Gastrocnemius medialis (tissue), 4 donors: ENCODE measurements at regions not wholly inside any gene's neighbourhood (a gene's known extent, or its start where the extent isn't known, plus 50 kb on each side); places are given as distances from the start of the nearest gene placed in this dataset.

ENCODE experiments used
- ATAC-seq, 2 donors: fragments of 150-250 bp; one replicate each; pipeline ENCODE4 v1.9.1; 2016
- DNase-seq, 2 donors: peaks; one replicate each; pipeline ENCODE4 v3.0.0-alpha.2; 2019
- H3K27ac ChIP-seq, 4 donors: fragments of 200-600 bp; sonication (generic); 1 replicate in 1 of 4; 2 replicates in 3 of 4; pipeline ENCODE4 v1.5.1; 2016 to 2018; ENCODE audit warnings: mild to moderate bottlenecking in 2 of 4, moderate library complexity in 1 of 4
- H3K27me3 ChIP-seq, 3 donors: fragments of 200-600 bp; sonication (generic) in 2 of 3; 1 replicate in 1 of 3; 2 replicates in 2 of 3; pipeline versions ENCODE4 v1.5.1 to v1.6.0; 2016 to 2019; ENCODE audit warnings: mild to moderate bottlenecking in 1 of 3, moderate library complexity in 1 of 3
- H3K36me3 ChIP-seq, 2 donors: fragments of 200-600 bp; sonication (generic) in 1 of 2; one replicate each; pipeline ENCODE4 v1.5.1; 2017 to 2018
- H3K4me1 ChIP-seq, 2 donors: fragments of 200-600 bp; sonication (generic) in 1 of 2; one replicate each; pipeline ENCODE4 v1.5.1; 2016 to 2017; ENCODE audit warnings: mild to moderate bottlenecking in 2 of 2
- H3K4me3 ChIP-seq, 4 donors: fragments of 200-600 bp; sonication (generic) in 3 of 4; 1 replicate in 1 of 4; 2 replicates in 3 of 4; pipeline ENCODE4 v1.5.1; 2016 to 2019; ENCODE audit warnings: mild to moderate bottlenecking in 2 of 4
- H3K9me3 ChIP-seq, 3 donors: fragments of 200-600 bp; sonication (generic) in 2 of 3; 1 replicate in 1 of 3; 2 replicates in 2 of 3; pipeline ENCODE4 v1.5.1; 2016 to 2019
- CTCF ChIP-seq, 5 experiments: fragments of 450-650 bp in 3 of 5; fragments of 200-600 bp in 2 of 5; sonication (generic) in 2 of 5; IDR thresholded peaks in 4 of 5; conservative IDR thresholded peaks in 1 of 5; 1 replicate in 4 of 5; 2 replicates in 1 of 5; pipeline ENCODE4 v1.5.1; 2016 to 2019; ENCODE audit warnings: antibody characterized with exemption in 5 of 5, mild to moderate bottlenecking in 3 of 5, moderate library complexity in 3 of 5
- POLR2A ChIP-seq, 2 donors: fragments of 450-650 bp; IDR thresholded peaks; one replicate each; pipeline ENCODE4 v1.6.1; 2017; ENCODE audit warnings: antibody characterized with exemption in 2 of 2, mild to moderate bottlenecking in 2 of 2, moderate library complexity in 2 of 2
- in situ Hi-C, 4 donors: fragments of 200-750 bp; cut with MboI; loops; one replicate each; pipeline versions ENCODE4 v1.15.0 to v1.8.0; 2017; ENCODE audit warnings: low sequenced_read_pairs in 4 of 4
- intact Hi-C: fragments of 100-400 bp; cut with DNase I; formaldehyde crosslinking; loops from one replicate; pipeline ENCODE4 v1.15.1; 2023; ENCODE audit warnings: low total_unique reads

GRCh38 chr16:13864689-13865088 lies 55.3 kb upstream of the ERCC4 start:
- DNase-seq (no peak), ATAC-seq (no peak)
- Histone ChIP-seq H3K36me3 (no peaks in the 10 kb centered on the region), H3K4me3 (no peak overlapping the region), H3K27me3 (no peaks in the 10 kb centered on the region), H3K4me1 (no peaks in the 10 kb centered on the region), H3K27ac (no peak overlapping the region), H3K9me3 (no peaks in the 10 kb centered on the region)
- in situ Hi-C loops (no loop called here), intact Hi-C loops (no loop called here)
- TF ChIP-seq CTCF (IDR thresholded peaks at IDR 0.05 in 4 of 5, conservative IDR thresholded peaks at IDR 0.05 in 1 of 5) (no peak), POLR2A (IDR thresholded peaks at IDR 0.05) (no peak)

DNA sequence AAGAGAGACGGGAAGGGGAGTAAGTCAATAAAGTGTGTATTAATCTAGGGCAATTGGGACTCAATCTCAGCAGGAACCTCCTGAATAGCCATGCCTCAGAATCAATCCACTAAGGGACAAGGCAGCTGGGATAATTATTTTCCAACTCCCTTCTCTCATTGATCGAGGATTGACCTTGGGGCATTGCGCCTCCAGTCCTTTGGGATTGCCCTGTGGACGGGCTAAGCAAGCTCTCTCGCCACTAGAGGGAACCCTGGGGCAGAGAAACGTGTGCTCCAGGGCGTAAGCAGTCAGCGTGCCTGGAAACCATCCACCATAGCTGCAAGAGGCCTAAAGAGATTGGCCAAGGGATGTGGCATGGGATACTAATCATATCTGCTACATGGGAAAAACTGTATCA lies 53.9 kb upstream of the ERCC4 start:
- Histone ChIP-seq H3K4me1 (no peaks in the 10 kb centered on the region), H3K27ac (no peak overlapping the region), H3K9me3 (no peaks in the 10 kb centered on the region), H3K27me3 (no peaks in the 10 kb centered on the region), H3K36me3 (no peaks in the 10 kb centered on the region), H3K4me3 (no peak overlapping the region)
- DNase-seq (peak; percentile 22 to 65), ATAC-seq (peak; percentile 78 to 97)
- in situ Hi-C loops = no loop called here
- peak; percentile 44 to 77 (median 63) for TF ChIP-seq CTCF (IDR thresholded peaks at IDR 0.05 in 4 of 5, conservative IDR thresholded peaks at IDR 0.05 in 1 of 5)
- TF ChIP-seq POLR2A (IDR thresholded peaks at IDR 0.05) = no peak
- intact Hi-C loops = loop anchor here (1.0 kb wide), 1 partner anchor 53 kb away; no protein-coding TSS in a partner anchor
